Central memory CD8-positive, alpha-beta T cell (primary cell): ENCODE measurements at regions not wholly inside any gene's neighbourhood (a gene's known extent, or its start where the extent isn't known, plus 50 kb on each side); places are given as distances from the start of the nearest gene placed in this dataset.

Experiments
- ATAC-seq: fragments of 150-1000 bp; cut with Tn5 transposase; replicated peaks from 2 replicates; pipeline ENCODE4 v1.10.0; 2022; ENCODE audit warnings: mild to moderate bottlenecking, moderate FRiP score, moderate number of reproducible peaks; ENCODE audit not compliant: poor library complexity, severe bottlenecking; ENCODE audit errors: extremely low read depth
- DNase-seq, 2 donors: peaks; one replicate each; pipeline ENCODE4 v3.0.0; 2021; ENCODE audit warnings: low spot score in 2 of 2
- H3K27ac Mint-ChIP-seq: one replicate; pipeline ENCODE4 v1.8.0; 2022; ENCODE audit warnings: low read depth, mild to moderate bottlenecking, moderate library complexity, mixed read lengths
- H3K27me3 Mint-ChIP-seq: one replicate; pipeline ENCODE4 v1.8.0; 2022; ENCODE audit warnings: mixed read lengths
- H3K36me3 Mint-ChIP-seq: one replicate; pipeline ENCODE4 v1.8.0; 2022; ENCODE audit warnings: mild to moderate bottlenecking, moderate library complexity, mixed read lengths; ENCODE audit not compliant: insufficient read depth
- H3K4me1 Mint-ChIP-seq: one replicate; pipeline ENCODE4 v1.8.0; 2022; ENCODE audit warnings: mixed read lengths
- H3K4me3 Mint-ChIP-seq: one replicate; pipeline ENCODE4 v1.8.0; 2022; ENCODE audit warnings: mild to moderate bottlenecking, moderate library complexity, mixed read lengths
- H3K9me3 Mint-ChIP-seq: one replicate; pipeline ENCODE4 v1.8.0; 2022; ENCODE audit warnings: mixed read lengths

- ATAC-seq, result no peak
- no peak overlapping the region for H3K4me3 Mint-ChIP-seq
- H3K27me3 Mint-ChIP-seq, result peaks cover 8% of the 10 kb centered on the region
- H3K36me3 Mint-ChIP-seq, result no peaks in the 10 kb centered on the region
- no peak for DNase-seq
- H3K9me3 Mint-ChIP-seq, result no peaks in the 10 kb centered on the region
- no peak overlapping the region for H3K27ac Mint-ChIP-seq
- H3K4me1 Mint-ChIP-seq, result no peaks in the 10 kb centered on the region
These were observed 413.8 kb upstream of the CD180 start for GRCh38 chr5:67610186-67610912.

DNA sequence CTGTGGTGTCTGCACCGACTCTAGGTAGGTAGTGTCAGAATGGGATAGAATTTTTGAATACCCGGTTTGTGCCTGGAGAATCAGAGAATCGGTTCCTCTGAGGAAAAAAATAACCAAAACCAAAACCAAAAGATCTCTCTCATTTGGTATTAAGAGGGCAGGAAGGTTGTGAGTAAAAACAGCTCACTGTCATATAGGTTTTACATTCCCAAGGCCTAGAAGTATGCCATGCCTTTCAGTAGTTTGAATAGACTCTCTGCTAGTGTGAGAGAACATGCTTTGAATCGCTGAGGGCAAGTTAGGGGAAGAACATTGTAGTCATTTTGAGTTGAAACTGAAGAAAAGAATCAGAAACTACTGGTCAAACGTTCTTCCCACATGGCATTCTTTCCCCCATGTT lies 411.4 kb upstream of the CD180 start:
- H3K4me1 Mint-ChIP-seq, result no peaks in the 10 kb centered on the region
- H3K36me3 Mint-ChIP-seq, result no peaks in the 10 kb centered on the region
- no peak overlapping the region for H3K27ac Mint-ChIP-seq
- no peak overlapping the region for H3K4me3 Mint-ChIP-seq
- H3K9me3 Mint-ChIP-seq, result peaks cover 2% of the 10 kb centered on the region
- ATAC-seq (no peak), DNase-seq (no peak)
- H3K27me3 Mint-ChIP-seq, result no peaks in the 10 kb centered on the region

- no peaks in the 10 kb centered on the region for H3K27me3 Mint-ChIP-seq
- no peaks in the 10 kb centered on the region for H3K36me3 Mint-ChIP-seq
- DNase-seq (no peak), ATAC-seq (no peak)
- no peak overlapping the region for H3K4me3 Mint-ChIP-seq
- H3K9me3 Mint-ChIP-seq, result peaks cover 7% of the 10 kb centered on the region
- no peak overlapping the region for H3K27ac Mint-ChIP-seq
- no peaks in the 10 kb centered on the region for H3K4me1 Mint-ChIP-seq
These were observed 410.0 kb upstream of the CD180 start for GRCh38 chr5:67606586-67606947.

GRCh38 chr5:67605730-67606585 lies 409.4 kb upstream of the CD180 start:
- H3K27ac Mint-ChIP-seq, result no peak overlapping the region
- no peaks in the 10 kb centered on the region for H3K4me1 Mint-ChIP-seq
- no peaks in the 10 kb centered on the region for H3K36me3 Mint-ChIP-seq
- H3K27me3 Mint-ChIP-seq, result no peaks in the 10 kb centered on the region
- H3K4me3 Mint-ChIP-seq, result no peak overlapping the region
- peaks cover 7% of the 10 kb centered on the region for H3K9me3 Mint-ChIP-seq
- ATAC-seq (no peak), DNase-seq (no peak)

DNA sequence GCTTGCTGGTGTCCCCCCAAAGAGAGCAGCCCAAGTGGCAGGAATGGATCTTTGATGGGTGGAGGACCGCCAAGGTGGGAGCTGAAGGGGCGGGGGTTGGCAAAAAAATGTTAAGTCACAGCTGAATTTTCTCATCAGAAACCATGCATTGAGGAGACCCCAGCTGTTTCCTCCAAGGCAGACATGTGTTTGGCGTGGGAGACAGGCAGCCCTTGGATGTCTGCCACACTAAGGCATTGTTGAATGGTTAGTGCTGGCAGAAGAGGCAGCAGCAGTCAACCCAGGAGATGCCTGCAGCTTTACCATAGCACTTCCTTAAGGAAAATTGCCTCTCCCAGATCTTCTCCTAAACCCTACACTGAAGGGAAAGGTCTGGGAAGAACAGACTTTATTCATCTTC lies 394.9 kb upstream of the CD180 start:
- H3K27ac Mint-ChIP-seq, result no peak overlapping the region
- DNase-seq (no peak), ATAC-seq (no peak)
- H3K9me3 Mint-ChIP-seq, result peaks cover 5% of the 10 kb centered on the region
- H3K4me1 Mint-ChIP-seq, result peaks cover 5% of the 10 kb centered on the region
- H3K27me3 Mint-ChIP-seq, result no peaks in the 10 kb centered on the region
- no peaks in the 10 kb centered on the region for H3K36me3 Mint-ChIP-seq
- no peak overlapping the region for H3K4me3 Mint-ChIP-seq

DNA sequence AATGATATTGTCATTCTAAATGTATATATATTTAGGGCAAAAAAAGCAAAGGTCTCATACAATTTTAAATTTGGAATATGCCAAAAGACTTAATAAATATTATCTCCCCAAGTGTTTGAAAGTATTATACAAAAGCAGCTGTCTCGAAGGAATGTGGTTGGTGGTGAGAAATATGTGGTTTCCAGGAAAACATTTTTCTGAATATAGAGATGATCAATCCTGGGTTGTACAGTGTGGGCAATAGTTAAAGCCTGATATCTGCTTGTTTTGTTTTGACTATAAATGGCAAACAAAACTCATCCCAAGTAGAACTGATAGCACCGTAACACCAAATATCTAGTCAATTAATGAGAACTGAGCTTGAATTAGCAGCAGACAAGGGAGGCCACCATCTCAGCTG lies 391.8 kb upstream of the CD180 start:
- peaks cover 5% of the 10 kb centered on the region for H3K4me1 Mint-ChIP-seq
- DNase-seq, result no peak

DNA sequence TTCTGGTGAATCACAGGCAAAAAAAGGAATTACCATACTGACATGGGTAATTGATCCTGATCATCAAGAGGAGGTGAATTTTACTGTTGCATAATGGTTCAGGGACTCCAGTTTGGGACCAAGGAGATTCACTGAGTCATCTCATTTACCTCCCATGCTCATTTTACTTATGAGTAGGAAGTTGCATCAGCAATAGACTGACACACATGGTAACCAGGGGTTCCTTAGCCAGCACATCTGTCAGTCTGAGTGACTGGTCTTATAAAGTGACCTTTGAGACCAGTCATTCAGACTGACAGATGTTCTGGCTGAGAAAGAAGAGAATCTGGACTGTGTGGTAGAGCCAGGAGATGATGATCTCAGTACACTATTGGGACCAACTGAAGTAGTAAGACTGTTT lies 384.6 kb upstream of the CD180 start:
- no peak for DNase-seq
- no peak overlapping the region for H3K27ac Mint-ChIP-seq
- H3K4me1 Mint-ChIP-seq, result no peaks in the 10 kb centered on the region
- H3K36me3 Mint-ChIP-seq, result peaks cover 2% of the 10 kb centered on the region
- H3K9me3 Mint-ChIP-seq, result no peaks in the 10 kb centered on the region
- H3K4me3 Mint-ChIP-seq, result no peak overlapping the region
- H3K27me3 Mint-ChIP-seq, result no peaks in the 10 kb centered on the region
- no peak for ATAC-seq

More for the DNA sequence above, 391.8 kb upstream of the CD180 start:
- Mint-ChIP-seq H3K27me3 (no peaks in the 10 kb centered on the region), H3K4me3 (no peak overlapping the region), H3K36me3 (peaks cover 2% of the 10 kb centered on the region), H3K9me3 (peaks cover 2% of the 10 kb centered on the region), H3K27ac (no peak overlapping the region)
- ATAC-seq, result no peak

DNA sequence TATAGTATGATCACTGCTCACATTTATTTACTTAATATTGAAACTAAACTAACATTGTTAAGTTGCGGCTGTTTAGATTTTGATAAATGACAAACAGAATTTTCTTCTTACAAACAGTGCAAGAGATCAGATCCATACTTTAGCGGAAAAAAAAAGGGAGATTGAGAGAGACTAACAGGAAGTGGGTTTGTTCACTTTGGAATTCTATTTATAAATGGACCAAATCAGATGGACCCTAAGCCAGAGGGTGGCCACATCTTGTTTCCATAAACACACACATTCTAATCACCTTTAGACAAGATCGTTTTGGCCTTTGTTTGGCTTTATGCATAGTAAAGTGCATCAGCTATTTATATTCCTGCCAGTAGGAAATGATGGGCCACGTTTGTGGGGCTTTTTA lies 381.4 kb upstream of the CD180 start:
- H3K4me3 Mint-ChIP-seq, result no peak overlapping the region
- no peak for ATAC-seq
- H3K4me1 Mint-ChIP-seq, result no peaks in the 10 kb centered on the region
- no peak for DNase-seq
- no peaks in the 10 kb centered on the region for H3K27me3 Mint-ChIP-seq
- no peak overlapping the region for H3K27ac Mint-ChIP-seq
- peaks cover 2% of the 10 kb centered on the region for H3K36me3 Mint-ChIP-seq
- peaks cover 11% of the 10 kb centered on the region for H3K9me3 Mint-ChIP-seq

DNA sequence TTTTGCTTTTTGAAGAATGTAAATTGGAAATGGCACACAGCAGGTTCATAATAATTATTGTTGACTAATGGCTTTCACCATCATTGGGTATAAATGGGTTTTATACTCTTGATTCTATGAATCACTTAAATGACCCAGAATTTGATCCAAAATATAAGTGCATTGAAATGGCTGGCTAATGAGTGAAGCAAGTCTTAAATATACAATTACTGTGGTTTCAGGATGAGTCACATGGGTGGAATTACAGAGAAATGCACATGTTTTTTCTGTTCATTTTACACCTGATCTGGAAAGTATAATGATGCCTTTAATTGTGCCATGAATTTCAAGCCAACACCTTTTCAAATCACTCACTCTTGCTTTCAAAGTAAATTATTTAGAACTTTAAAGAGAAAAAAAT lies 380.8 kb upstream of the CD180 start:
- DNase-seq (no peak), ATAC-seq (no peak)
- peaks cover 11% of the 10 kb centered on the region for H3K9me3 Mint-ChIP-seq
- no peaks in the 10 kb centered on the region for H3K4me1 Mint-ChIP-seq
- no peaks in the 10 kb centered on the region for H3K27me3 Mint-ChIP-seq
- peaks cover 2% of the 10 kb centered on the region for H3K36me3 Mint-ChIP-seq
- H3K4me3 Mint-ChIP-seq, result no peak overlapping the region
- no peak overlapping the region for H3K27ac Mint-ChIP-seq

GRCh38 chr5:67576112-67576511 lies 379.5 kb upstream of the CD180 start:
- ATAC-seq (no peak), DNase-seq (no peak)
- peaks cover 2% of the 10 kb centered on the region for H3K36me3 Mint-ChIP-seq
- H3K4me3 Mint-ChIP-seq, result no peak overlapping the region
- H3K4me1 Mint-ChIP-seq, result no peaks in the 10 kb centered on the region
- H3K27ac Mint-ChIP-seq, result no peak overlapping the region
- H3K9me3 Mint-ChIP-seq, result peaks cover 11% of the 10 kb centered on the region
- H3K27me3 Mint-ChIP-seq, result no peaks in the 10 kb centered on the region

- Mint-ChIP-seq H3K9me3 (peaks cover 11% of the 10 kb centered on the region), H3K36me3 (peaks cover 2% of the 10 kb centered on the region), H3K27ac (no peak overlapping the region), H3K27me3 (no peaks in the 10 kb centered on the region), H3K4me1 (no peaks in the 10 kb centered on the region), H3K4me3 (no peak overlapping the region)
- DNase-seq (no peak), ATAC-seq (no peak)
These were observed 378.5 kb upstream of the CD180 start for GRCh38 chr5:67575087-67575486.

GRCh38 chr5:67561151-67561932 lies 364.7 kb upstream of the CD180 start:
- DNase-seq (no peak), ATAC-seq (no peak)
- H3K36me3 Mint-ChIP-seq, result no peaks in the 10 kb centered on the region
- no peaks in the 10 kb centered on the region for H3K27me3 Mint-ChIP-seq
- H3K4me1 Mint-ChIP-seq, result peaks cover 8% of the 10 kb centered on the region
- H3K9me3 Mint-ChIP-seq, result peaks cover 9% of the 10 kb centered on the region
- no peak overlapping the region for H3K4me3 Mint-ChIP-seq
- no peak overlapping the region for H3K27ac Mint-ChIP-seq
